ENCODE measurements at regions not wholly inside any gene's neighbourhood (a gene's known extent, or its start where the extent isn't known, plus 50 kb on each side); places are given as distances from the start of the nearest gene placed in this dataset.
A peak's percentile ranks its signal among the peaks of the same experiment; 100 is the strongest.

- no peaks in the 10 kb centered on the region for H3K9me3 Mint-ChIP-seq
- ChIA-PET CTCF (no interaction called here), POLR2A (no interaction called here)
- H3K4me3 Mint-ChIP-seq, result no peak overlapping the region
- no peak overlapping the region for H3K27ac Mint-ChIP-seq
- H3K27me3 Mint-ChIP-seq, result no peaks in the 10 kb centered on the region
- no peaks in the 10 kb centered on the region for H3K4me1 Mint-ChIP-seq
- no peaks in the 10 kb centered on the region for H3K36me3 Mint-ChIP-seq (ENCODE audit: low read depth)
- no peak for DNase-seq
These were observed 56.4 kb upstream of the XIRP2 start for GRCh38 chr2:166831930-166832329.

GRCh38 chr2:166825914-166826313, 62.4 kb upstream of the XIRP2 start:
- no peak overlapping the region for H3K4me3 Mint-ChIP-seq
- no peaks in the 10 kb centered on the region for H3K27me3 Mint-ChIP-seq
- no peak for DNase-seq
- H3K36me3 Mint-ChIP-seq (ENCODE audit: low read depth), result no peaks in the 10 kb centered on the region
- H3K9me3 Mint-ChIP-seq, result no peaks in the 10 kb centered on the region
- H3K4me1 Mint-ChIP-seq, result no peaks in the 10 kb centered on the region
- ChIA-PET CTCF (no interaction called here), POLR2A (no interaction called here)
- H3K27ac Mint-ChIP-seq, result no peak overlapping the region

- no peaks in the 10 kb centered on the region for H3K4me1 Mint-ChIP-seq
- no peak overlapping the region for H3K27ac Mint-ChIP-seq
- no peak for DNase-seq
- ChIA-PET CTCF (no interaction called here), POLR2A (no interaction called here)
- no peak overlapping the region for H3K4me3 Mint-ChIP-seq
- H3K36me3 Mint-ChIP-seq (ENCODE audit: low read depth), result no peaks in the 10 kb centered on the region
- H3K9me3 Mint-ChIP-seq, result no peaks in the 10 kb centered on the region
- H3K27me3 Mint-ChIP-seq, result no peaks in the 10 kb centered on the region
These were observed 73.9 kb upstream of the XIRP2 start for GRCh38 chr2:166814335-166814734.

- Mint-ChIP-seq H3K9me3 (no peaks in the 10 kb centered on the region), H3K36me3 (ENCODE audit: low read depth) (no peaks in the 10 kb centered on the region), H3K4me3 (no peak overlapping the region), H3K27ac (no peak overlapping the region), H3K4me1 (no peaks in the 10 kb centered on the region), H3K27me3 (no peaks in the 10 kb centered on the region)
- CTCF ChIA-PET, result no interaction called here
- POLR2A ChIA-PET, result no interaction called here
- no peak for DNase-seq
These were observed 76.0 kb upstream of the XIRP2 start for GRCh38 chr2:166812166-166812891.

GRCh38 chr2:166805753-166806152, 82.5 kb upstream of the XIRP2 start:
- POLR2A ChIA-PET, result no interaction called here
- Mint-ChIP-seq H3K4me1 (peaks cover 18% of the 10 kb centered on the region), H3K27me3 (no peaks in the 10 kb centered on the region), H3K27ac (no peak overlapping the region), H3K4me3 (no peak overlapping the region), H3K9me3 (no peaks in the 10 kb centered on the region), H3K36me3 (ENCODE audit: low read depth) (no peaks in the 10 kb centered on the region)
- DNase-seq, result no peak
- CTCF ChIA-PET, result no interaction called here

- Mint-ChIP-seq H3K27ac (no peak overlapping the region), H3K4me3 (no peak overlapping the region), H3K36me3 (ENCODE audit: low read depth) (no peaks in the 10 kb centered on the region), H3K4me1 (peaks cover 18% of the 10 kb centered on the region), H3K27me3 (no peaks in the 10 kb centered on the region), H3K9me3 (no peaks in the 10 kb centered on the region)
- no peak for DNase-seq
- ChIA-PET CTCF (interaction anchor here (0.6 kb wide), 1 partner anchor 1315 kb away, joined by 5 read pairs; no protein-coding TSS in a partner anchor), POLR2A (no interaction called here)
These were observed 84.8 kb upstream of the XIRP2 start for GRCh38 chr2:166803373-166804000.

- Mint-ChIP-seq H3K4me1 (peaks cover 18% of the 10 kb centered on the region), H3K27ac (no peak overlapping the region), H3K36me3 (ENCODE audit: low read depth) (no peaks in the 10 kb centered on the region), H3K4me3 (no peak overlapping the region), H3K9me3 (no peaks in the 10 kb centered on the region), H3K27me3 (no peaks in the 10 kb centered on the region)
- DNase-seq, result peak; percentile 6
- POLR2A ChIA-PET, result no interaction called here
- CTCF ChIA-PET, result no interaction called here
These were observed 85.8 kb upstream of the XIRP2 start for GRCh38 chr2:166802475-166802874.

- DNase-seq, result no peak
These were observed 95.5 kb upstream of the XIRP2 start for GRCh38 chr2:166792808-166793207.

GRCh38 chr2:166786707-166787106, 101.6 kb upstream of the XIRP2 start:
- DNase-seq, result no peak
- Mint-ChIP-seq H3K27me3 (no peaks in the 10 kb centered on the region), H3K27ac (no peak overlapping the region), H3K9me3 (peaks cover 2% of the 10 kb centered on the region), H3K36me3 (ENCODE audit: low read depth) (no peaks in the 10 kb centered on the region), H3K4me3 (no peak overlapping the region), H3K4me1 (no peaks in the 10 kb centered on the region)
- CTCF ChIA-PET, result no interaction called here
- POLR2A ChIA-PET, result interaction anchor here (0.7 kb wide), 1 partner anchor 1119 kb away, joined by 4 read pairs; no protein-coding TSS in a partner anchor

More at GRCh38 chr2:166792808-166793207, 95.5 kb upstream of the XIRP2 start:
- POLR2A ChIA-PET, result no interaction called here
- Mint-ChIP-seq H3K4me1 (no peaks in the 10 kb centered on the region), H3K4me3 (no peak overlapping the region), H3K9me3 (peaks cover 7% of the 10 kb centered on the region), H3K27me3 (no peaks in the 10 kb centered on the region), H3K36me3 (ENCODE audit: low read depth) (no peaks in the 10 kb centered on the region), H3K27ac (no peak overlapping the region)
- CTCF ChIA-PET, result no interaction called here

GRCh38 chr2:166784296-166784946, 103.9 kb upstream of the XIRP2 start:
- Mint-ChIP-seq H3K4me1 (no peaks in the 10 kb centered on the region), H3K9me3 (no peaks in the 10 kb centered on the region), H3K27me3 (no peaks in the 10 kb centered on the region), H3K36me3 (ENCODE audit: low read depth) (no peaks in the 10 kb centered on the region), H3K4me3 (no peak overlapping the region), H3K27ac (no peak overlapping the region)
- DNase-seq, result no peak
- ChIA-PET CTCF (no interaction called here), POLR2A (no interaction called here)

- Mint-ChIP-seq H3K4me1 (no peaks in the 10 kb centered on the region), H3K4me3 (no peak overlapping the region), H3K9me3 (no peaks in the 10 kb centered on the region), H3K27ac (no peak overlapping the region), H3K36me3 (ENCODE audit: low read depth) (no peaks in the 10 kb centered on the region), H3K27me3 (no peaks in the 10 kb centered on the region)
- DNase-seq, result no peak
- CTCF ChIA-PET, result no interaction called here
- POLR2A ChIA-PET, result no interaction called here
These were observed 113.1 kb upstream of the XIRP2 start for GRCh38 chr2:166775176-166775575.

- Mint-ChIP-seq H3K27ac (no peak overlapping the region), H3K9me3 (no peaks in the 10 kb centered on the region), H3K4me1 (no peaks in the 10 kb centered on the region), H3K27me3 (no peaks in the 10 kb centered on the region), H3K36me3 (ENCODE audit: low read depth) (no peaks in the 10 kb centered on the region), H3K4me3 (no peak overlapping the region)
- POLR2A ChIA-PET, result no interaction called here
- CTCF ChIA-PET, result no interaction called here
- DNase-seq, result no peak
These were observed 114.9 kb upstream of the XIRP2 start for GRCh38 chr2:166773308-166773949.

GRCh38 chr2:166768393-166769123, 119.7 kb upstream of the XIRP2 start:
- H3K4me3 Mint-ChIP-seq, result no peak overlapping the region
- ChIA-PET POLR2A (no interaction called here), CTCF (no interaction called here)
- H3K36me3 Mint-ChIP-seq (ENCODE audit: low read depth), result no peaks in the 10 kb centered on the region
- no peaks in the 10 kb centered on the region for H3K27me3 Mint-ChIP-seq
- no peaks in the 10 kb centered on the region for H3K9me3 Mint-ChIP-seq
- no peak overlapping the region for H3K27ac Mint-ChIP-seq
- no peaks in the 10 kb centered on the region for H3K4me1 Mint-ChIP-seq
- DNase-seq, result no peak
